GM21447 (cell line): ENCODE measurements at regions not wholly inside any gene's neighbourhood (a gene's known extent, or its start where the extent isn't known, plus 50 kb on each side); places are given as distances from the start of the nearest gene placed in this dataset.
"Not testable (repeated sequence)": the region's sequence is repeated elsewhere in the genome, so short reads cannot be mapped to it uniquely, and the experiment has no call there.

Source experiments
- ATAC-seq: cut with Tn5 transposase; IDR thresholded peaks from one replicate; pipeline ENCODE4 v1.9.1; 2021; ENCODE audit not compliant: unreplicated experiment

DNA sequence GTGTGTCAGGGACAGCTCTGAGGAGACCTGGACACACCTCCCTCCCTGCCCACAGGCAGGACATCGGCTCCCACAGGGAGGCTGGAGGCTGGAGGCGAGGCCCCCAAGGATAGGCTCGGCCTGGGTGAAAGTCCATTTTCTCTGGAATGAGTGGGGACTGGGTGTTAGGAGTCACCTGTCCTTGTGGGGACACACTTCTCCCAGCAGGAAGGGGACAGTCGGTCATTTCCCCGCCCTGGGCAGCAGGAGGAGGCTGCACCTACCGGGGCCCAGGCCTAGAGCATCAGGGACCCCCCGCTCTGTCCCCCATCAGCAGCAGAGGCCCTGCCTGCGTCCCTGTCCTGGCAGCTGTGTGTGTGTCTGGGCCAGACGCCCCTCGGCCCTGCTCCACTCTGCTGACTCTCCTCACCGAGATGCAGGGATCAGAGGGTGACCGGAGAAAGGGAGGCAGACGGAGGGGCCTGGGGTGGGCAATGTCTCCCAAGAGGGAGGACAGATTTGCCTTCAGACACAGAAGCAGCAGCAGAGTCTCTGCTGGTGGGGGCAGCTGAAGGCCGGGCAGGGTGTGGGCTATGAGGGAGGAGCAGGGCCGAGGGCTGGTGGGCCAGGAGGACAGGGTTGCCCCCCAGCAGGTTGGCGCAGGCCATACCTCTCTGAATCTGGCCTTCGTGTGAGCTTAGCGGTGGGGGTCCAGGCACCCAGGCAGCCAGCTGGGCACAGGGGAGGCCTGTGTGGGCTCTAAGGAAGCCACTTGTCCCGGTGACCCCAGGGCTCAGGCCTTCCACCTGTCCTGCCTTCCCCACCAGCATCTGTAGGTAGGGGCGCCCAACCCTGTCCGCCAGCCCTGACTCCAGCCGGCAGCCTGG, 125.7 kb upstream of the NKX1-1 start:
- no peak for ATAC-seq

- no peak for ATAC-seq
These were observed 124.1 kb upstream of the NKX1-1 start for GRCh38 chr4:1530356-1530755.

DNA sequence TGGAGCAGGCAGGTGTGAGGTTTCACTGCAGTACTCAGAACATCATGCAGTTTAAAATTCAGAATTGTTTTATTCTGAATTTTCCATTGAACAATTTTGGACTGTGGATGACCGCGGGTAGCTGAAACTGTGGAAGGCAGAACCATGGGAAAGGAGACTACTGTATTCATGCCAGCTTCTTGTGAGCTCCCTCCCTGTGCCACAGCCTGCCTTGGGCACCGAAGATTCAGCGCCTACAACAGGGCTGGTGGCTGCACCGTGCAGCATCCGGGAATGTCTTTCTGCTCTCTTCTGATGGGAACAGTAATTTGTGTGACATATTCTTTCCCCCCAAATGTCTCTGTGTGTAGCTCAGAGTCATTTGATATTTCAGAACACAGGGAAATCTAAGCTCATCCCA, 118.5 kb upstream of the NKX1-1 start:
- ATAC-seq: no peak

DNA sequence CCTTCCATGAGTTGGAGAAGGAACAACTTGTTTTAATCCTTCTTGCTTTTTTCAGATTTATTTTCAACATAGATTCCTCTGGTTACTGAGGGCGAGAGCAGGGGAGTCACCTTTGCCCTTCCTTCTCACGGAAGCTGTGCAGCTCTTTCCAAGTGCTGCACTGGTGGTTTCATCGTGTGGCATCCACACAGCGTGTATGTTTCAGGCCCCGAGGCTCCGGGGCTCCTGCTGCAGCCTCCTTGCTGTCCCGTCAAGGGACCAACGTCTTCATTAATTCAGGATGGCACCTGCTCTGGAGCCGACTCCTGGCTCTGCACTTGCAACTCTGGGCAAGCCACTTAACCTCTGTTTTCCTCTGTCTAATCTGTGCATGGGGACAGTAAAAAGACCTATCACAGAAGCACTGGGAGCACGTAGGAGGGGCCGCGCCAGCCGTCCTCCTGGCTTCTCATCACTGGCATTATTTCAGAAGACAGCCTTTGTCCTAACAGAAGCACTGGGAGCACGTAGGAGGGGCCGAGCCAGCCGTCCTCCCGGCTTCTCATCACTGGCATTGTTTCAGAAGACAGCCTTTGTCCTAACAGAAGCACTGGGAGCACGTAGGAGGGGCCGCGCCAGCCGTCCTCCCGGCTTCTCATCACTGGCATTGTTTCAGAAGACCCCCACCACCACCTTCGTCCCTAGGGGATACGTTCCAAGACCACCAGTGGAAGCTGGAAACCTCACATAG, 117.8 kb upstream of the NKX1-1 start:
- ATAC-seq: no peak

DNA sequence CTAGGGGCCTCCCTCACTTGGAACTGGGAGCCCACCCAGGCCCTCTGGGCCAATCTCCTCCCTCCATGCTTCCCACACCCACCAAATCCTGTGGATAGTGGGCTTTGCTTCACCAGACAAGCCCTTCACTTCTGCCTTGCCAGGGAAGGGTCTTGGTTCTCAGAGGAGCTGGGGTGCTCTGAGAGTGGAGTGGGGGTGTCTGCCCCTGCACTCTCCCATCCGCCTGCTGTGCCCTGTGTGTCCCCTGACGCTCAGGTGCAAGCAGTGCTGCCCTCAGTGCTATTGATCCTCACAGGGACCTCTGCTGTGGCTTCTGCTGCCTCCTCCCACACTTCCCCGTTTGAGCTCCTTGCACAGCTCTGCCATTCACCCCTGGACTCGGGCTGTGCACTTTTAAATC, 117.3 kb upstream of the NKX1-1 start:
- ATAC-seq: no peak

DNA sequence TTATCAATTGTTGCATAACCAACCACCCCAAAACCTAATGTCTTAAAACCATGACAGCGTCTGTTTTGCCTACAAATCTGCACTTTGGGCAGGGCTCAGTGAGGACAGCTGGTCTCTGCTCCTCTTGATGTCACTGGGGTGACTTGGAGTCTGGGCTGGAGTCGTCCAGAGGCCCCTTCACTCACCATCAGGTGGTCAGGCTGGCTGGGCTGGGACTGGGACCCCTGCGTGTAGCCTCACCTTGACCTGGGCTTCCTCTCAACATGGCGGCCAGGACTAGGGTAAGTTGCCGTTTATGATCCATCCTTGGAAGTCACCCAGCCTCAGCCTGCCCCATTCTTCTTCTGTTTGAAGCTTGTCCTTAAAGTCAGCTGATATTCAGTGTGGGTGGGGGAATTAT, 116.8 kb upstream of the NKX1-1 start:
- no peak for ATAC-seq

DNA sequence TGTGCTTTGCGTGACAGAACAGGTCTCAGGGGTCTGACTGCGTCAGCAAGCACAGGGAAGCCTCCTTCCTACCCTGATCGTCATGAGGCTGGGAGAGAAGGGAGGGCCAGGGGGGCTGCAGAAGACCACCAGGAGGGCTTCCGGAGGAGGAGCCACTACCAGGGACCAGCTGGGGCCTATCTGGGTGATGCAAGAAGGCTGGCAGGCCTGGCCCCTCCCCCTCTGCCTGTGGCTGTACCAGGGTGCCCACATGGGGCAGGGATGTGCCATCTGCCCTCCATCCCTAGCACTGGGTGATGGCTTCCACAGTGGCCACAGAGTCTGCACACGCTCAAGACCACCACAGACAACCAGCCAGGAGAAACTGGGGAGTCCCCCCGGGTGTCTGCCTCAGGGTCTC, 116.4 kb upstream of the NKX1-1 start:
- ATAC-seq: no peak

- no peak for ATAC-seq
These were observed 115.6 kb upstream of the NKX1-1 start for GRCh38 chr4:1521821-1522361.

DNA sequence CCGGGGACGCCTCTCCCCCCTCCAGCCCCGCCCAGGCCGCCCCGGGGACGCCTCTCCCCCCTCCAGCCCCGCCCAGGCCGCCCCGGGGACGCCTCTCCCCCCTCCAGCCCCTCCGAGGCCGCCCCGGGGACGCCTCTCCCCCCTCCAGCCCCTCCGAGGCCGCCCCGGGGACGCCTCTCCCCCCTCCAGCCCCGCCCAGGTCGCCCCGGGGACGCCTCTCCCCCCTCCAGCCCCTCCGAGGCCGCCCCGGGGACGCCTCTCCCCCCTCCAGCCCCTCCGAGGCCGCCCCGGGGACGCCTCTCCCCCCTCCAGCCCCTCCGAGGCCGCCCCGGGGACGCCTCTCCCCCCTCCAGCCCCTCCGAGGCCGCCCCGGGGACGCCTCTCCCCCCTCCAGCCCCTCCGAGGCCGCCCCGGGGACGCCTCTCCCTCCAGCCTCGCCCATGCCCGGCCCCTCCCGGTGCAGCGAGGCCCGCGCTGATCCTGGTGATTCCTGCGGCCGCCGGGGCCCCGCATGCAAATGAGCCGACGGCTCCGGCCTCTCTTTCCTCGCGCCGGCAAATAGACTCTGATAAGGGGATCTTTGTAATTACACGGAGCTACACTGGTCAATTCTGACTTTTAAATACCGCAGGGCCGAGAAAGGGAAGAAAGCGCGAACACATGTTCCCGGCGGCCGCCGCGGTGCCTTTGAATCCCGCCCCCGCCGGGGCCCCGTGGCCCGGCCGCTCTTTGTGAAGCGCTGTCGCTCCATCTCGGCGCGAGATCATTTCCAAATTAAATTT, 114.7 kb upstream of the NKX1-1 start:
- ATAC-seq: not testable (repeated sequence)

- ATAC-seq: no peak
These were observed 113.8 kb upstream of the NKX1-1 start for GRCh38 chr4:1519787-1520661.

- ATAC-seq: no peak
These were observed 112.9 kb upstream of the NKX1-1 start for GRCh38 chr4:1518997-1519700.

DNA sequence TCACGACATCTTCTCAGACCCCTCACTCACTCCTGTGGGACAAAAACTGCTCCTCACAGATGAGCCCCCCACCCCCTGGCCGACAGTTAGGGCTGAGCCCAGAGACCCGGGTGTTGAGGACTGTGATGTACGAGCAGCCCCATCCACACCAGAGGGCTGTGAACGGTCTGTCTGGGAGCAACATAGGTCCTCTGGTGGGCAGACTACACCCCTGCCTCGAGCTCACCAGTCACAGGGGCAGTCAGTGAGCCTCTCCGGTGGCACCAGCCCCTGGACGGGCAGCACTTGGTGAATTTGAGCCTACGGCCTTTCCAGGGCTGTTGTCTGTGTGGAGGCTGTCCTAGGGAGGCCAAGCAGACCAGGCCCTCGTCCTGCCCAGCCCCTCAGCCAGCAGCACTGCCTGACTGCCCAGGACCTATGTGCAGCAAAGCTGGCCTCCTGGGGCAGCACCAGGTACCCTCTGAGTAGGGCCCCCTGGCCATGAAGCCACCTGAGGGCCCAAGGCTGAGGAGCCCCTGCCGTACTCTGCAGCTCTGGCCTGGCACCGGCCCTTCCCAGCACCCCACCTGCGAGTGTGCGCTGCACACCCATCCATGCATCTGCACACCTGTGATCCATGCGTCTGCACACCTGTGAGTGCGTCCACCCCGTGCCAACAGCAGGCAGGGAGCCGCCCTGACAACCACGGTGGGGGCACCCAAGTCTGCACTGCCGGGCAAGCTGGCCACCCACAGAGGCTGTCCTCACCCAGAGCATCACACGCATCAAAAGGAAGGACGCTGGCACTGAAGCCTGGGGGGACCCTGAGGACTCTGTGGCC, 111.6 kb upstream of the NKX1-1 start:
- ATAC-seq: no peak

DNA sequence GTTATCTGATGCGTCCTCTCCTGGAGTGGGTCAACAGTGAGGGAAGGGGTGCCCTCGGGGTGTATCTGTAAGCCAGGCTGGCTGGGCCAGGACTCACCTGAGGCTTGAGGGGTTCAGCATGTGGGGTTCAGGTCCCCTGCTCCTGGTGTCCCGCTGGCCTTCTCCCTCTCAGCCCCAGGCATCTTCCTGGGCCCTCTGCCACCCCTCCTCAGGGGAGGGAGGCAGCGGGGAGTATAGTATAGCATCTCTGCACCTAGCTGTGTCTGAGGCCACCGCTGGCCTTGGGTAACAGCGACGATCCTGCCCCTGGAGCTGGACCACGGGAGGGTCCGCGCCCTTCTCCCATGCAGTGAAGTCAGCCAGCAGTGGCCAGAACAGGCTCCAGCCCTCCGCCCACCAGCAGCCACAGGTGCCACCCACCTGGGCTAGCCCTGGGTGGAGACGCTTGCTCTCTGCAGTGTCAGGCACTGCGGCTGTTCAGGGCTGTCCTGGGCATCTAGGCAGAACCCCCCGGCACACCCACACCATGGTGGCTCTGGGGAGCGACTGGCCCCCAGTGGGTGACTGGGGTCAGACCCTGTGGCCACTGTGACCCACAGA, 110.7 kb upstream of the NKX1-1 start:
- ATAC-seq: no peak

DNA sequence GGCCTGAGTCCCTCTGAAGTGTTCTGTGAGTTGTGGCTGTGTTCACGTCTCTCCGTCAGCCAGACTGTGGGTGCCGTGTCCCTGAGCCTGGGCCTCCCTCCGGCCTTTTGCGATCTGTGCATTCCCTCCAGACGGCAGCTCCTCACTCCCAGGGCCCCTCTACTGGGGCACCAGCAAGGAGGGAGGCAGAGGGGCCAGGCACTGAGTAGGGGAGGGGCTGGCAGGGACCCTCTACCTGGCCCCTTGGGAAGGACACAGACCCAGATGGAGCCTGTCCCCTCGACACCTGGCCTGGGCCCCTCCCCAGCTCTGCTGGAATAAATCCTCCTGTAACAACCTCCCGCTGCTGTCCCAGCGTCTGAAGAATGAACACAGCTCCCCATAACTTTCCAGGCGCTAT, 110.0 kb upstream of the NKX1-1 start:
- ATAC-seq: no peak

DNA sequence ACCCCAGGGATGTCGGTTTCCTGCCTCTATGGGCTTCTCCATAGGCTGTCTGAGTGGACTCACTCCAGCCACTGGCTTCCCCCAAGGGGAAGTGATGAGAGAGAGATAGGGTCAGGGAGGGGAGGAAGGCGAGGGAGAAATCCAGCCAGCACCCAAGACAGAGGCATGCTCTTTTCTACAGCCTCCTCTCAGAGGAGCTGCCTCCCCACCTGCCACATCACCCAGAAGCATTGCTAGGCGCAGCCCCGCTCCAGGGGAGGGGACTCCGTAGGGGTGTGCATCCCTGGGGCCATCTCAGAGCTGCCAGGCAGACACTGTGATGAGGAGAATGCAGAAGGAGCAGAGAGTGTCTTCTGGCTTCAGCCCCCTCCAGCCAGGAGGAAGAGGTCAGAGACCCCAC, 109.5 kb upstream of the NKX1-1 start:
- no peak for ATAC-seq

GRCh38 chr4:1515156-1515555, 108.9 kb upstream of the NKX1-1 start:
- ATAC-seq: no peak

DNA sequence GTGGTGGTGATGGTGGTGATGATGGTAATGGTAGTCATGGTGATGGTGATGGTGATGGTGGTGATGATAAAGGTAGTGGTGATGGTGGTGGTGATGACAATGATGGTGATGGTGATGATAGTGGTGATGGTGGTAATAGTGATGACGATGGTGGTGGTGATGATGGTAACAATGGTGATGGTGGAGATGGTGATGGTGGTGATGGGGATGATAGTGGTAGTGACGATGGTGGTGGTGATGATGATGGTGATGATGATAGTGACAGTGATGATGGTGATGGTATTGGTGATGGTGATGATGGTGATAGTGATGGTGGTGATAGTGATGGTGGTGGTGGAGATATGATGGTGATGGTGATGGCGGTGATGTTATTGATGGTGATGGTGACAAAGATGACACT, 108.4 kb upstream of the NKX1-1 start:
- ATAC-seq: no peak

DNA sequence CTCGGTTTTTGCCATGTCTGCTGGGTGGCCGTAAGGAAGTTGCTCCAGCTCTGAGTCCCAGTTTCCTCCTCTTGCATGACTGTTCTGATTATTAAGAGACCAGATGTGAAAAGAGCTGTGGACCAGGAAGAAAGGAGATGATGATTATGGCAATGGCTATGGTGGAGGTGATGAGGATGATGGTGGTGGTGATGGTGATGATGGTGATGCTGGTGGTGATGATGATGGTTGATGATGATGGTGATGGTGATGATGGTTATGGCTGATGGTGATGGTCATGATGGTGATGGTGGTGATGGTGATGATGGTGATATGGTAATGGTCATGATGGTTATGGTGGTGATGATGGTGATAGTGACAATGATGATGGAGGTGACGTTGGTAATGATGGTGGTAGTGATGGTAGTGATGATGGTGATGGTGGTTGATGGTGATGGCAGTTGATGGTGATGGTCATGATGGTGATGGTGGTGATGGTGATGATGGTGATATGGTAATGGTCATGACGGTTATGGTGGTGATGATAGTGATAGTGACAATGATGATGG, 107.8 kb upstream of the NKX1-1 start:
- no peak for ATAC-seq
